Amniotic stem cell (primary cell): ENCODE measurements at regions not wholly inside any gene's neighbourhood (a gene's known extent, or its start where the extent isn't known, plus 50 kb on each side); places are given as distances from the start of the nearest gene placed in this dataset.

ENCODE experiments used
- DNase-seq: peaks from one replicate; lab custom pipeline; 2025; lab: John Stamatoyannopoulos, UW

GRCh38 chr4:130336585-130337217 is 1240.7 kb downstream of the C4orf33 start:
- DNase-seq: peak; percentile 0

GRCh38 chr4:130338851-130339250 is 1242.9 kb downstream of the C4orf33 start:
- no peak for DNase-seq

GRCh38 chr4:130349745-130350144 is 1253.8 kb downstream of the C4orf33 start:
- no peak for DNase-seq

GRCh38 chr4:130356873-130357272 is 1260.9 kb downstream of the C4orf33 start:
- no peak for DNase-seq

GRCh38 chr4:130359542-130359941 is 1263.6 kb downstream of the C4orf33 start:
- peak; percentile 28 for DNase-seq

GRCh38 chr4:130361616-130362015 is 1265.7 kb downstream of the C4orf33 start:
- DNase-seq: no peak

- no peak for DNase-seq
Measured at GRCh38 chr4:130368668-130369067, 1272.7 kb downstream of the C4orf33 start.

- no peak for DNase-seq
Measured at GRCh38 chr4:130393231-130393630, 1297.3 kb downstream of the C4orf33 start.

- DNase-seq: peak; percentile 1
Measured at GRCh38 chr4:130393642-130394041, 1297.7 kb downstream of the C4orf33 start.

GRCh38 chr4:130395871-130396270 is 1299.9 kb downstream of the C4orf33 start:
- DNase-seq: peak; percentile 64

GRCh38 chr4:130403221-130403620 is 1307.3 kb downstream of the C4orf33 start:
- no peak for DNase-seq

GRCh38 chr4:130416228-130416627 is 1320.3 kb downstream of the C4orf33 start:
- no peak for DNase-seq

- no peak for DNase-seq
Measured at GRCh38 chr4:130419211-130419975, 1323.4 kb downstream of the C4orf33 start.

- no peak for DNase-seq
Measured at GRCh38 chr4:130422261-130422660, 1326.3 kb downstream of the C4orf33 start.

- no peak for DNase-seq
Measured at GRCh38 chr4:130424211-130424610, 1328.3 kb downstream of the C4orf33 start.

- no peak for DNase-seq
Measured at GRCh38 chr4:130432289-130432688, 1336.3 kb downstream of the C4orf33 start.

GRCh38 chr4:130449741-130450140 is 1353.8 kb downstream of the C4orf33 start:
- no peak for DNase-seq

- DNase-seq: no peak
Measured at GRCh38 chr4:130468340-130468739, 1372.4 kb downstream of the C4orf33 start.

- no peak for DNase-seq
Measured at GRCh38 chr4:130478406-130478805, 1382.5 kb downstream of the C4orf33 start.

- no peak for DNase-seq
Measured at GRCh38 chr4:130479020-130479419, 1383.1 kb downstream of the C4orf33 start.

- DNase-seq: no peak
Measured at GRCh38 chr4:130479674-130480073, 1383.7 kb downstream of the C4orf33 start.

GRCh38 chr4:130484826-130485225 is 1388.9 kb downstream of the C4orf33 start:
- DNase-seq: no peak

GRCh38 chr4:130485371-130485770 is 1389.4 kb downstream of the C4orf33 start:
- DNase-seq: no peak

- DNase-seq: no peak
Measured at GRCh38 chr4:130486186-130486585, 1390.2 kb downstream of the C4orf33 start.
